GM18502 (cell line): ENCODE measurements at regions not wholly inside any gene's neighbourhood (a gene's known extent, or its start where the extent isn't known, plus 50 kb on each side); places are given as distances from the start of the nearest gene placed in this dataset.

ENCODE experiments used
- ATAC-seq: cut with Tn5 transposase; IDR thresholded peaks from one replicate; pipeline ENCODE4 v1.9.1; 2021; ENCODE audit warnings: mild to moderate bottlenecking; ENCODE audit not compliant: unreplicated experiment, poor library complexity

DNA sequence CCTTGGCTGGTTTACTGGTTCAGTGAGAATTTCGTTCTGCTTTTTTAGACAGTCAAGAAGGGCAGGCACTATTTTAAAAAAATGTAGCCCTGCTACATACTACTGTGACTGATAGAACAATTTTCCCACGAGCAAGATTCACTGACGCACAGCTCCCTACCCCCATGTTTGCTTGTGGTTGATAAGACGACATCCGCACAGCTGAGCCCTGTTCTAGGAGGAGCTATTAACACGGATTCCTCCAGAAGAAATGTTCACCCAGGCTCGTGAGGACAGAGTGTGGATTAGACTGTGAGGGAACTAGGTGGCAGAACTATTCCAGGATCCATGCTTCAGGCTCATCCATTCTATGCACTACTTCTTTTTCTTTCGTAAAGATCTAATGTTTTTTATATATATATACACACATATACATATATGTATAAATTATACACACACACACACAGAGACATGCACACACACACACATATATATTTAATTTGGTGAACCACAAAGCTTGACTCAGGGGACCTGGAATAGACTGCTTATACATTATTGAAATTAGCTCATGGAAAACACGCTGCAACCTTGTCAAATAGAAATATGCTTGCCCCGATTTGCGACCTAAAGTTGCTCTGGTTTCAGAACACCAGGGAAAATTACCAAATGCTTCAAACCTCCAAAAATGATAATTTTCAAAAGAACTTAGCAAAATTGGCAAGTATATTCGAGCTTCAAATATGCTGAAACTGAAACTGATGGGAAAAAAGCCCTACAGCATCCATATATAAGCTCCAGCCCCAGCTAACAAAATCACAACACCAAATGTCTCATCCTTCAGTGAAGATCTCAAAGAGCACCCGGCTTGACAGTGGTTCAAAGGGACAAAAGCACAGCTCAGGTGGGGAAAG is 370.4 kb downstream of the SOCS6 start:
- no peak for ATAC-seq

DNA sequence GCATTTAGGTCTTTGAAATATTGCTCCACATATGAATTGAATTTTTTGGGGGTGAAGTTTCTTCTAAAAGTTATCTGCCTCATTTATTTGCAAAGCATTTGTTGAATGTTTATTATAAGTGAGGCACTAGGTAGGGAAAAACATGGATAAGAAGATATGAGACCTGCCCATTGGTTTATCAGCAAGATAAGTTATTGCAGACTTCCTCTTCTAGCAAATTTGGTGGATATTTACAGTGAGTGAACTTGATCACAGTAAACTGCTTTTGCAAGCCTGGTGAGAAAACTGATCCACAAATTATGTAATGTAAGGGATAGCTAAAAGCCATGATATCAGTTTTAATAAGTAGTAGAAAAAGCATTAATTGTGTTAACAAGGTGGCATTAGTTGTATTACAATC is 364.8 kb downstream of the SOCS6 start:
- ATAC-seq = no peak

DNA sequence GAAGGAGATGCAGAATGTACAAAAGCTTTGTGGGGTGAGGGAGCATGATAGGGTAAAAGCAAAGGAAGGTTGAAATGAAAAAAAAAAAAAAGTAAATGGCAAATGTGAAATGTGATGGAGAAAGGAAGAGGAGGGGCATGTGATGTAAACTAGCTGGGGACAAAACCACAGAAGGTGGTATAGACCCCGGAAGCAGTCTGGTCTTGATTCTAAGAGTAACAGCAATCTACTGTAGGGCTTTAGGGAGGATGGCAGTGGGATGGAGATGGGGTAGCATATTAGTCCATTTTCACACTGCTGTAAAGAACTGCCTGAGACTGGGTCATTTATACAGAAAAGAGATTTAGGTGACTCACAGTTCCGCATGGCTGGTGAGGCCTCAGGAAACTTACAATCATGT is 362.0 kb downstream of the SOCS6 start:
- no peak for ATAC-seq

DNA sequence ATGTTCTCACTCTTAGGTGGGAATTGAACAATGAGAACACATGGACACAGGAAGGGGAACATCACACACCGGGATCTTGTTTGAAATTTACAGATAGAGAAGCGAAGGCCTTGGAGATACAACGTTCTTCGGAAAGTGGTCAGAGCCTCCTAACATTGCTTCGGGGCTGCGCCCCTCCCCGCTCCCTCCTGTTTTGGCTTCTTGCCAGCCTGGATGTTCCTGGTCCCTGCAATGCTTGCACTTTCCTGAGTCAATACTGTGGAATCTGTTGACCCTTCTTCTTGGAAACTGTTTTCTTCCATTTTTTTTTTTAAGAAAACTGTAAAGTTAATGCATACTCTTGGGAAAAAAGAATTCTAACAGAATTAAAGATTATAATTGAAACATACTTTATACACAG is 360.8 kb downstream of the SOCS6 start:
- no peak for ATAC-seq

DNA sequence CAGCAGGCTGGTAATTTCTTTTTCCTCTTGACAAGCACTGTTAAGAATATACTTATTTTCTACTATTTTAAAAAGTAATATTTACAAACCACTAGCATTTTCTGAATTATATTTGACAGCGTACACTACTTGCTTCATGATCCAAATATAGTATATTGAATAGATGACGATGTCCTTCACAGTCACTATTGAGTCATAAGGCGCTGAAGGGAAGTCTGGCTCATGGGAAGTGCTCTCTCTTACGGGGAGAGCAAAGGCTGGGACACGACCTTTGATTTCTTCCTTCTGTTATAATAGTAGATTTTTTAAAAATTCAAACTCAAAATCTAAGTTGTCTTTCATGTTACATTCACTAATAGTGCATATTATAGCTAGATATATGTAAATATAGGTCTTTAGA is 357.1 kb downstream of the SOCS6 start:
- ATAC-seq = no peak

DNA sequence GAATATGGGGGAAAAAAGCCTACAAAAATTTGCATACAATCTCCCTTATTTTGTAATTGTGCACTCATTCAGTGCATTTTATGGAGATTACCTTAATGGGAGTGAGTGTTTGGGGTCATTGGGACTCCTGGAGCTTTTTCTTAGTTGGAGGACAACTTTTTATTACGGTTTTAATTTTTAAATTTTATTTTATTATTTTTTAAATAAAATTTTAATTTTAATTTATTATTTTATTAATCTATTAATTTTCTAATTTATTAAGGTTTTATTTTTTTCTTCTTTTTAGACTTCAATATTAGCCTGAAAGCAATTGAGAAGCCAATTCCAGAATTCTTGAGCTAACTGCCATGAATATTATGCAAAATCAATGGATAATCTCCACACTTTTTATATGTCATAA is 355.0 kb downstream of the SOCS6 start:
- no peak for ATAC-seq

DNA sequence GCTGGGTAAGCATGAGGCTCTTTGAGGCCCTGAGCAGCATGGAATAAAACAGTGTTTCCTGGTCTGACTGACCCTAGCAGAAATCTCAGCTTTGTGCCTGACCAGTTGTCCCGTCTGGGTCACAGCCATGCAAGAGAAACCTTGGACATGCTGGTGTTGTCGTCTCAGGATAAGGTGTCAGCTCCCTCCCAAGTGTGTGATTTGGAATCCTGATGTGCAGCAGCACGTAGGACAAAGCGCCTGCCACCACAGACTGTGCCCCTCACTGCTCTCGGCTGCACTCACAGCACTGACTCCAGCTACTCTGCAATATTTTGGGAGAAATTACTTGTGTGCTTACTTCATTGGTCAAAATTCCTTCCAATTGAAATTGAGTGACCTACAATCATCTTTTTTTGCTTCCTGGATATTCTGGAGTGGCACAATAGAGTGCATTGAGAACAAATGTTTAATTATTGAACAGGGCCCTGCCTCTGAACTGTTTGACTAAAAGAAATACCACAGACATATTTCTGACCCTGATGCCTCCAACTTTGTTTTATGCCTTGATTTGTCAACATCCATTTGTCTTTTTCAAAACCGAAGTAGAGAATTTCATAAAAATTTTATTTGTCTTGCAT is 352.4 kb downstream of the SOCS6 start:
- no peak for ATAC-seq

DNA sequence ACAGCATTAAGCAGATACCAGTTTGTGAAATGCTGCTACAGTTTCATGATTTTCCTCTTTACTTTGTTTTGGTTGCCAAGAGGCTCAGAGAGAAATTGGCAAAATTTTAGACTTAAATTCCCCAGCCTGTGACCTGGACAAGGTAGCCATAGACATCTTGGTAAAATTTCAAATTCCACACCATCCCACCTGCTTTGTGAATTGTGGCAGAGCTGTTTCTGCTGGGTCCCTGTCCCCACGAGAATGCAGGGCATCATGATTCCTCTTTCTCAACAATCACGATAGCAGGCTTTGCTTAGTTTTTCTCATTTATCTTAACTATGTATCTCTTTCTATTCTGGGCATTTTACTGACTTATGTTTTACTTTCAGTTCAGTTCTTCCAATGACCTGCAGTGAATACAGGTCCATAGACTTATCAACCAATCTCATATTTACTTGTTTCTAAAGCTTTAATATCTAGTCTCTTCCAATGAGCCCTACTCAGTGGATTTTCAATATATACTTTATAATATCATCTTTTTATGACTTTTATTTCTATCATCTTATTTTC is 351.6 kb downstream of the SOCS6 start:
- ATAC-seq = no peak

DNA sequence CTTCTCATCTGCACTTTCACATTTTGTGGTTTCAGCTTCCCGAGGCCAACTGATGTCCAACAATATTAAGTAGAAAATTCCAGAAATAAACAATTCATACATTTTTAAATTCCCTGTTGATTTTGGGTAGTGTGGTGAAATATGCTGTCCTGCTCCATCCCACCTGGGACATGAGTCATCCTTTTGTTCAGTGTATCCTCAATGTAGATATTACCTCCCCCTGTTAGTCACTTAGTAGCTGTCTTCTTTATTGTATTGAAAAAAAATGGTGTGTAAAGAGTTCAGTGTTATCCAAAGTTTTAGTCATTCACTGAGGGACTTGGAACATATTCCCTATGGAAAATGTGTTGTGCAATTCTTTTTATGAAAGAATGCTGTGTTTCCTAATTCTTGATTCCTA is 348.1 kb downstream of the SOCS6 start:
- no peak for ATAC-seq

DNA sequence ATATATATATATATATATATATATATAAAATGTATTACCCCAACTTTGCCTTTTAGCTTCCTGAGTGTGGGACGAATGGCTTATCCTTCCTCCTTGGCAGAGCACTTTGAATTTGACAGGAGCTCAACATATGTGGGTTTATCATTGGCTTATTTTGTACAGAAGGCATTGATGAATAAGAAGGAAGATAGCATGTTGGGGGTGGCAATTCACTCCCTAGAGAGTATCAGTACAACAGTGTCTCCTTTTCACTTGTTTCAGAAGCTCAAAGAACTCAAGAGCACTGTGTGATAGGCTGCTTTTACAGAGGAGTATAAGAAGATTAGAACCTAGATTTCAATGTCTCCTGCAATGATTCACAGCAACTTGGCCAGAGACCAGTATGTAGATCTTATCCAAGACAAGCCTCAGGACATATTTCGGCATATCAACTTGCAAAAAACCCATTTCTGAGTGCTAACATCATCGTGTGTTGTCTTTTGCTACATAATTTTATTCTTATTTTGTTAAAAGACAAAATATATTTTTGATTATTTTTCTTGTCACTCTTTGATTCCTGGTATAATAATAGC is 345.8 kb downstream of the SOCS6 start:
- ATAC-seq = no peak

DNA sequence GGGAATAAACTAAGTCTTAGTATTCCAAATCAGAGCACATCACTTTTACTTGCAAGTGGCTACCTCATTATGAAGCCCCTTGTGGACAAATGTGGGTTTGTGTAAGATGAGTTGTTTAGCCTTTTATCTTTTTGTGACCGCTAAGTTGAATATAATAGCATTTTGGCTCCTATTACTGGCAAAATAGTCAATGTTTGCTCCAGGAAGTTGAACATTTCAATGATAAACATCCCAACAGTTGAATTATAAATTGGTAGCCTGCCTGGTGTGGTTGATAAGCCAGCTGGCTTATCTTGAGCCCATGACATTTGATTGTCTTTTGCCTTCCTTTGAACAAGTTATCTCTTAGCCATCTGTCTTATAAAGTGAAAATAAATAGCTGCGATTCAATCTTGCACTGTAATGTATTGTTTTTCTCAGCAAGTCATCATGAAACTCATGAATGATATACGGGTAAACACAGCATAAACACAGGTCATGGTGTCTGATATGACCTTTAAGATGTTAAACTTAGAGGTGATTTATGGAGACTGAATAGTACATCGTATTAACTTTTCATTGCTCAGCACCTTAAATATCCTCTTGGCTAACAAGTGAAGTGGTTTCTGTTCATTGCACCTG is 338.4 kb downstream of the SOCS6 start:
- no peak for ATAC-seq

DNA sequence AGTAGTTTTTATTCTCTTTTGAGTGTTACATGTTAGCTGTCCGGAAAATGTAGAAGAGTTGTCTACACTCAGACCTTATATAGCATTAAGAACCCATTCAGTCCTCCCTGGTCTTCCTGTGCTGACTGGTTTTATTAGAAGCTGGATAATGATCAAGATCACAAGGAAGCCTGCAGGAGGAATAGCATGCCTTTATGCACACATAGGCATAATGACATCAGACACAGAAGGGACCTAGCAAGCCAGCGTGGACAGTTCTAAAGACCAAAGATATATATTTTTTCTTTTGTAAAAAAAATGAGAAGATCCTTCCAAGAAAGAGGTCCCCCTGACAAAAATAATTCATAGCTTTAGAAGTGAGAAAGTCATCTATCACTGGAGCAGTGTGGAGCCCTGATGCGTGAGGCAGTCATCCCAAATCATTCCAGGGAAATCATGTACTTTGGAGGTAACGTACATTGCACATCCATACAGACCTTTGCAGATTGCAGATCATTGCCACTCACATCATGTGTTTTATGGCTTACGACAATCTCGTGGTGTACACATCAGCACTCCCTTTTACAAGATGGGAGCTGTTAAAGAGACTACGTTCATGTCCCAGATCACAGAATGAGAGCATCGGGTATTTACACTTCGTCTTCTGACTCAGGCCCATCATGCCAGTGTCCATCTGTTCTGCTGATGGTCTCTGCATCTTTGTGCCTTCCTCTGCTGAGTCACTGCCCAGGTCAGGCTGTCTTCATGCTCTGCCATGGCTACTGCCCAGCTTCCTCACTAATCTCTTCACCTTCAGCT is 334.0 kb downstream of the SOCS6 start:
- no peak for ATAC-seq

DNA sequence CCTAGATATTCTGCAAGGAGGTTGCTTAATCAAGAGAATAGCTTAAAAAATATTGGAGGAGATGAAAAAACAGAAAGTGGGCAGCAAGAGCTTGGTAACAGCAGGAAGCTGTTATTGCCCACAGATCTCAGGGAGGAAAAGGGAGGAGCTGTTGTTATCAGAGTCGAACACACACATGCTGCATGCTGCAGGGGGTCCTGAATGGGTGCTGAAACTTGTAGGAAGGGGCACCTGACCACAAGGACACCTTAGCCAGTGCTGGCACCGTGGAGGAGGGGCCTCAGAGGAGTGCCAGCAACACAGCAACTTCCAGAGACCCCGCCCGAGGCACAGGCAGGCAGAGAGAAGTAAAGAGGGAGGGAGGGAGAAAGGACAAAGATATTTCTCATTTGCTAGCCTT is 332.9 kb downstream of the SOCS6 start:
- no peak for ATAC-seq

DNA sequence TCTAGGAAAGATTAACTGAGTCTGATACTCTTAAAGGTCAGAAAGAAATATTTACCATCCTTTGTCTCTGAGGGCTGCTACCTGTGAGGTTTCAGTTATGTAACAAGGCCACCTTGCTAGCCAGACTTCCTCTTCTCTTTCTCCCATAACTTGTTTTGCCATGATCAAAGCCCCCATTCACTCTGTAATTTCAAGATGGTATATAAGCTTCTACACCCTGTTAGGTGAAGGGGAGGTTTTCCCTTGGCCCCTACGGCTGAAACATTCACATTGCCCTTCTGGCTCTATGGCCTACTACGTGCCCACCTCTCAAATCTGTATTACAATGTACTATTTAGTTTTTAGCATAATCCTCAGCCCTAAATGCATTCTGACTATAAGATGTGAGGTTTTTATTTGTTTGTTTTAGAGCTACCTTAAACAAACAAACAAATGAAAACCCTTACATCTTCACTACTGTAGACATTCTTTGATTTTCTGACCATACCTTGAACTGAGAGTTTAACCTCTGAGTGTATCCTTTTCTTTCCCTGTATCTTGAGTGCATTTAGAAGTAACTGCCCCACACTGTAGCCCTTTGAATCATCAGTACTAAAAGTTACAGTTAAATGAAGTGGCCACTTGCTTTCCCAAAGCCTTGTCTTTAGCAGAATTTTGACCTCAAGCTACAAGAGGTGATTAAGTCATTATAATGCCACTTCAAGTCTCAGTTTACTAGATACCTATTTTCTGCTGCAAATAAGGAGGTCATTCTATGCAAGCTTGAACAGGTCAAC is 332.2 kb downstream of the SOCS6 start:
- ATAC-seq = no peak

DNA sequence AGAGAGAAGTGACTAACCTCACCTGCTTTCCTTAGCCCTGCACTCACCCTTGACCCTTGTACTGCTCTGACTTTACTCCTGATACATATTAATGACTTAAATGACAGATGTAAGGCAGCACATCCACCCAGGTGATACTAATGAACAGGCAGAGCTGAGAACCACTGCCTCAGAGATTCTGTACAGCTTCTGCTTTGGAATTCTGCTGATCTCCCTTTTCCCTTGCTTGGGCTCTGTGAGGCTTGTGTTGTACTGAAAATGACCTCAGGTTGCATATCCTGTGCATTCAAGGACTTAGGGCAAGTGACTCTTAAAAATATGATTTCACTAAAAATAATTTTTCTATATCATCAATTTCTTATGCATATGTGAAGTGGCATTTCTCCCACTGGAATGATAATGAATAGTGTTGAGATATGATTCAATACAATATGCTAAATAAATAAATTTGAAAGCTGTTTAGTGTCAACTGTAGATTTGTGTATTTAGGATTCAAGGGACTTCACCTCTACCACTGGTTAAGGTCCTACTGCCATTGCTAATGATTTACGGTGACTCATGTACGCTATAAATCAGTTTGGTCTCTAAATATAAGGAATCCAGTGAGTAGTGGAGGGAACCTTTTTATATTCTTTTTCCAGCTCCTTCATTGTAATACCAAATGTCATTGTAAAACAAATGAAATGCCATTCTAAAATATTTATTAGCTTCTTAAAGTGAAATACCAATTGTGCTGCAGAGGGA is 328.3 kb downstream of the SOCS6 start:
- ATAC-seq = no peak

DNA sequence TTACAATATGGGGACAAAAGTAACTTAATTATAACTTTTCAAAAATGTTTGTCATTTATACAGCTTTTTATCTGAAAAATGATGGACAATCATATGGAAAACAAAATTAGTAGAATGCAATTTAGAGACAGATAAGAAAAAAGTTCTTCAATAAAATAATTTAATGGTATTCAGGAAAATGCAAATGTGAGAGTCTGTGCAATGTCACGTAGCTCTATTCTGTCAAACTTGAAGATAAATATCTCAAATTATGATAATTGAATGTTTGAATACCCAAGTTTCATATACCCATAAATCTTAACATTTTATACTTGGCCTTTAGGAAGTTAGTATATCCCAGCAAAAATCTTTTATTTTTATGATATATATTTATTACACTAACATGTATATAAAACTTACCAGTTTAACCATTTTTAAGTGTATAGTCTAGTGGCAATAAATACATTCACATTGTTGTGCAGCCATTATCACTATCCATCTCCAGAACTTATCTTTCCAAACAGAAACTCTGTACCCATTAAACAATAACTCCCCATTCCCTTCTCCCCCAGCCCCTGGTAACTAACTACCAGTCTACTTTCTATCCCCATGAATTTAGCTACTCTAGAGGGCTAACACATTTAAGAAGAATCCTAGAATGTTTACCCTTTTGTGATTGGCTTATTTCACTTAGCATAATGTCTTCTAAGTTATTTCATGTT is 311.5 kb downstream of the SOCS6 start:
- ATAC-seq = no peak

DNA sequence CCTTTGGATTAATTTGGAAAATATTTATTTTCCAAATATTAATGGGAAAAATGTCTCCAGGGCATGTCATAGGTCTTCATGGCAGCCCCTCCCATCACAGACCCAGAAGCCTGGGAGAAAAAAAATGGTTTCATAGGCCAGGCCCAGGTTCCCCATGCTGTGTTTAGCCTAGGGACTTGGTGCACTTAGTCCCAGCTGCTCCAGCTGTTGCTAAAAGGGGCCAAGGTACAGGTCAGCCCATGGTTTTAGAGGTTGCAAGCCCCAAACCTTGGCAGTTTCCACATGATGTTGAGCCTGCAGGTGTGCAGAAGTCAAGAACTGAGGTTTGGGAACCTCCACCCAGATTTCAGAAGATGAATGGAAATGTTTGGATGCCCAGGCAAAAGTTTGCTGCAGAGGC is 309.6 kb downstream of the SOCS6 start:
- no peak for ATAC-seq

DNA sequence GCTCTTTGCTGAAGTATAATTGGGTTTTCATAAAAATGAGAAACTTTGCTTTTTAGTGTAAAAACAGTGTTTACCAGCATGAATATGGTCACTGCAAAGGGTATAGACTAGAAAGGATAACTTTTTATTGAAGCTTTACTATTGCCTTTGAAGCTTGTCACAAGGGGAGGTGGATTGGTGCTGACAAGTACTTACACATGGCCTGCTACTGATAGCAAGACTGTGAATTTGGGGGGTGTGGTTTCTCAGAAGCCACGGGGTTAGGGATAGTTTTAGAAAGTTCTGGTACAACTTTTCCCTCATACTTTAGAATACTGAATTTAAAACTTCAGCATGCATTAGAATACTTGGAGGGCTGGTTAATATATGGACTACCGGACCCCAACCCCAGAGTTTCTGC is 294.1 kb downstream of the SOCS6 start:
- no peak for ATAC-seq
